K562 (cell line): ENCODE measurements at regions not wholly inside any gene's neighbourhood (a gene's known extent, or its start where the extent isn't known, plus 50 kb on each side); places are given as distances from the start of the nearest gene placed in this dataset.

Experiments
- ATAC-seq: fragments of 200-7000 bp; cut with Tn5 transposase; 3 replicates; pipeline ENCODE4 v1.9.1; 2020; ENCODE audit warnings: moderate library complexity
- BruUV-seq: library from RNA; stranded (reverse); fragments of 400-500 nt; replicated peaks from 2 replicates; lab custom pipeline; 2021; lab: Mats Ljungman, UMichigan
- CTCF ChIA-PET: fragments of 300-600 bp; formaldehyde crosslinking; extraction: SDS; loops from one replicate; lab custom pipeline; 2021; ENCODE audit warnings: low intra/inter-chr PET ratio; lab: Yijun Ruan, JAX
- POLR2A ChIA-PET: fragments of 300-600, 350-650 bp; sonication (Branson Sonifier 250); formaldehyde crosslinking; extraction: SDS; loops from one replicate; lab custom pipeline; 2021; ENCODE audit warnings: antibody characterized with exemption, inconsistent platforms; lab: Yijun Ruan, JAX
- DNase-seq, 4 experiments: peaks; one replicate each; pipeline versions ENCODE4 v3.0.0 to v3.0.0-alpha.2; 2011 to 2018; ENCODE audit warnings: low spot score in 3 of 4, mixed read lengths in 3 of 4; ENCODE audit errors: extremely low read depth in 1 of 4
- FAIRE-seq: peaks from 2 replicates; lab custom pipeline; 2011; peaks lifted over from hg19 to GRCh38; lab: Jason Lieb, UNC
- H2AFZ ChIP-seq: 2 replicates; pipeline ENCODE4 v1.6.0; 2011; ENCODE audit warnings: low read depth, low read length, control low read depth, inconsistent platforms
- H3K27ac ChIP-seq: fragments of 200-600 bp; 3 replicates; pipeline ENCODE4 v1.8.0; 2011; ENCODE audit warnings: low read depth, mild to moderate bottlenecking, control low read depth, inconsistent platforms, low read length, moderate library complexity, mixed read lengths; ENCODE audit errors: extremely low read depth
- H3K27me3 ChIP-seq, 2 experiments: fragments of 300-600 bp in 1 of 2; 2 replicates in 1 of 2; 3 replicates in 1 of 2; pipeline versions ENCODE4 v1.6.0 to v1.8.0; 2011; ENCODE audit warnings: inconsistent platforms in 2 of 2, low read length in 2 of 2, mild to moderate bottlenecking in 1 of 2, mixed read lengths in 1 of 2, moderate library complexity in 1 of 2; ENCODE audit not compliant: control insufficient read depth in 2 of 2, insufficient read depth in 2 of 2
- H3K36me3 ChIP-seq: fragments of 300-600 bp; 3 replicates; pipeline ENCODE4 v1.8.0; 2011; ENCODE audit warnings: mild to moderate bottlenecking, low read length, inconsistent platforms; ENCODE audit not compliant: control insufficient read depth, insufficient read depth
- H3K4me1 ChIP-seq, 2 experiments: fragments of 200-600 bp in 1 of 2; replicated peaks in 1 of 2; 2 replicates in 1 of 2; 3 replicates in 1 of 2; pipeline versions ENCODE4 v1.5.1 to v1.8.0; 2011; ENCODE audit warnings: inconsistent platforms in 2 of 2, low read length in 2 of 2, mild to moderate bottlenecking in 1 of 2, mixed read lengths in 1 of 2, moderate library complexity in 1 of 2; ENCODE audit not compliant: control insufficient read depth in 2 of 2, insufficient read depth in 2 of 2
- H3K4me2 ChIP-seq: 2 replicates; pipeline ENCODE4 v1.6.1; 2011; ENCODE audit warnings: low read length, control low read depth, inconsistent platforms, mixed read lengths; ENCODE audit not compliant: insufficient read depth
- H3K4me3 ChIP-seq: fragments of 200-600 bp; sonication (generic), shearing (Covaris generic); 2 replicates; pipeline ENCODE4 v1.5.1; 2016; ENCODE audit warnings: control low read depth, inconsistent platforms
- H3K79me2 ChIP-seq: fragments of 200-600 bp; 3 replicates; pipeline ENCODE4 v1.8.0; 2011; ENCODE audit warnings: low read length, inconsistent platforms; ENCODE audit not compliant: control insufficient read depth, insufficient read depth
- H3K9ac ChIP-seq, 2 experiments: 2 replicates each; pipeline versions ENCODE4 v1.6.0 to v1.6.1; 2011; ENCODE audit warnings: low read depth in 2 of 2, low read length in 2 of 2, control low read depth in 1 of 2, inconsistent platforms in 1 of 2, mild to moderate bottlenecking in 1 of 2, mixed read lengths in 1 of 2; ENCODE audit not compliant: insufficient read depth in 1 of 2
- H3K9me1 ChIP-seq: one replicate; pipeline ENCODE4 v1.6.0; 2011; ENCODE audit warnings: inconsistent platforms, mild to moderate bottlenecking, low read length, moderate library complexity; ENCODE audit not compliant: control insufficient read depth, insufficient read depth
- H3K9me3 ChIP-seq: replicated peaks from 2 replicates; pipeline ENCODE4 v1.5.1; 2011; ENCODE audit warnings: low read depth, low read length, inconsistent platforms; ENCODE audit not compliant: control insufficient read depth, insufficient read depth
- H4K20me1 ChIP-seq: replicated peaks from 2 replicates; pipeline ENCODE4 v1.6.1; 2011; ENCODE audit warnings: low read length, inconsistent platforms, mixed read lengths; ENCODE audit not compliant: control insufficient read depth, insufficient read depth
- EZH2 ChIP-seq: IDR thresholded peaks from 2 replicates; pipeline ENCODE4 v1.6.1; 2012; ENCODE audit warnings: low read depth, mild to moderate bottlenecking, inconsistent platforms, low read length, borderline replicate concordance
- HLTF ChIP-seq: fragments of 450-650 bp; IDR thresholded peaks from 2 replicates; pipeline ENCODE4 v1.6.1; 2016
- MYC ChIP-seq, 2 experiments: fragments of 250-450 bp in 1 of 2; sonication (Bioruptor Pico) in 1 of 2; IDR thresholded peaks; 2 replicates each; pipeline versions ENCODE4 v1.5.1 to v1.6.1; 2012 to 2021; ENCODE audit warnings: low read depth in 2 of 2, borderline replicate concordance in 1 of 2, improper control_type of control experiment in 1 of 2, low read length in 1 of 2, mild to moderate bottlenecking in 1 of 2, moderate library complexity in 1 of 2
- NKRF ChIP-seq: fragments of 450-650 bp; IDR thresholded peaks from 2 replicates; pipeline ENCODE4 v1.6.1; 2016; ENCODE audit warnings: borderline replicate concordance
- NR4A1 ChIP-seq, 2 experiments: fragments of 250-450 bp in 1 of 2; fragments of 450-650 bp in 1 of 2; sonication (Bioruptor Pico) in 1 of 2; IDR thresholded peaks; 2 replicates each; pipeline versions ENCODE4 v1.4.0 to v1.6.1; 2016 to 2020; ENCODE audit warnings: mild to moderate bottlenecking in 2 of 2, missing compliant biosample characterization in 1 of 2, missing genetic modification characterization in 1 of 2, moderate library complexity in 1 of 2
- POLR3G ChIP-seq: IDR thresholded peaks from 2 replicates; pipeline ENCODE4 v1.6.1; 2011; ENCODE audit not compliant: insufficient read length, insufficient replicate concordance; ENCODE audit errors: extremely low read depth
- ZNF134 ChIP-seq: fragments of 250-450 bp; sonication (Bioruptor Pico); conservative IDR thresholded peaks from 2 replicates; pipeline ENCODE4 v1.4.0; 2020
- WGBS: fragments of 100-300 bp; shearing (Covaris generic); methylation state at CpG from one replicate; pipeline ENCODE4 v1.1.6; 2016; ENCODE audit warnings: low coverage, mixed read lengths; ENCODE audit not compliant: insufficient coverage; ENCODE audit errors: missing lambda C conversion rate; 5-methylcytosine and 5-hydroxymethylcytosine counted together
- in situ Hi-C: fragments of 300-500 bp; cut with MboI; formaldehyde crosslinking; loops from 4 replicates; pipeline ENCODE4 v1.15.0; 2018; ENCODE audit warnings: inconsistent platforms, mixed read lengths
- intact Hi-C: fragments of 100-400 bp; cut with micrococcal nuclease; formaldehyde crosslinking; loops from 2 replicates; pipeline ENCODE4 v1.14.2; 2022

GRCh38 chr2:43129676-43130547 lies 96.5 kb downstream of the ZFP36L2 start:
- Histone ChIP-seq H2AFZ (no peak overlapping the region), H3K9me1 (peaks cover 5% of the 10 kb centered on the region), H3K4me3 (no peak overlapping the region), H3K27ac (no peak overlapping the region), H3K4me1 (peaks cover 18 to 51% of the 10 kb centered on the region in 2 experiments; a peak in 4 of 5 replicates), H3K36me3 (no peaks in the 10 kb centered on the region), H4K20me1 (no peaks in the 10 kb centered on the region), H3K9ac (peak overlapping the region in 1 of 2 experiments; percentile 42; a peak in 1 of 4 replicates), H3K9me3 (no peaks in the 10 kb centered on the region), H3K4me2 (no peak overlapping the region), H3K27me3 (no peaks in the 10 kb centered on the region), H3K79me2 (no peaks in the 10 kb centered on the region)
- POLR2A ChIA-PET, result interaction anchor here (1.4 kb wide), 1 partner anchor 92 kb away, joined by 3 read pairs; no protein-coding TSS in a partner anchor
- WGBS, result 56% methylated on average over 14 of the region's 14 CpGs
- no peak for ATAC-seq
- in situ Hi-C loops (loop anchor here (5.0 to 25.0 kb wide), 3 partner anchors 102 to 355 kb away; no protein-coding TSS in a partner anchor), intact Hi-C loops (loop anchor here (5.0 kb wide), 2 partner anchors 108 to 303 kb away; no protein-coding TSS in a partner anchor)
- TF ChIP-seq ZNF134 (CRISPR knock-in tag), result no peak
- no peak for TF ChIP-seq MYC (IDR thresholded peaks at IDR 0.05; ENCODE audit: low read depth, low read length)
- no peak for TF ChIP-seq MYC (CRISPR knock-in tag; IDR thresholded peaks at IDR 0.05; ENCODE audit: borderline replicate concordance, low read depth)
- no peak for TF ChIP-seq EZH2
- TF ChIP-seq NKRF, result no peak
- TF ChIP-seq HLTF, result no peak
- TF ChIP-seq NR4A1 (CRISPR knock-in tag; IDR thresholded peaks at IDR 0.05), result no peak
- TF ChIP-seq NR4A1 (tag; IDR thresholded peaks at IDR 0.05), result no peak
- TF ChIP-seq POLR3G, result no peak
- FAIRE-seq, result no peak
- DNase-seq, result no peak
- BruUV-seq, result no TSS peak
- CTCF ChIA-PET, result interaction anchor here (0.5 kb wide), 1 partner anchor 244 kb away, joined by 3 read pairs; no protein-coding TSS in a partner anchor
